Erythroblast (primary cell): ENCODE measurements at regions not wholly inside any gene's neighbourhood (a gene's known extent, or its start where the extent isn't known, plus 50 kb on each side); places are given as distances from the start of the nearest gene placed in this dataset.

Source experiments
- GATA1 ChIP-seq: IDR thresholded peaks from 2 replicates; pipeline ENCODE4 v1.6.1; 2011; ENCODE audit warnings: low read depth, mild to moderate bottlenecking, control low read depth, low read length, moderate library complexity
- POLR2A ChIP-seq: IDR thresholded peaks from 2 replicates; pipeline ENCODE4 v1.6.1; 2011; ENCODE audit warnings: mild to moderate bottlenecking, low read length

DNA sequence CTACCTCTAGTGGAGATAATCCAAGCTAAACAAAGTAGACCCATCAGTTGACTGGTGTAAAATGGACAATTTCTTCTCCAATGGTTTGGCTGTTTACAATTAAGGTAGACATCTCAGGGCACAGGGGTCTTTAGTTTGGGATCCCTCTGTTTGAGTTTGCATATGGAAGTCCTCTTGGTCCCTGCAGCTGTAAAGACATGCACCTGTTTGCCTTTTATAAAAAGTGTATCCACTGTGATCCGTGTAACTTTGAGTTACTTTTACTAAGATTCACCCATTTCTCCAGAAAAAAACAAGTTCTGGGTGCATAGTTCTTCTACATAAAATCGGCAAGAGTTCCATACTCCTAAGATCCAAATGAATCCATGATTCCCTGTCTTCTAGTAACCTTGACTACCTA lies 374.7 kb upstream of the ADAMTS16 start:
- TF ChIP-seq POLR2A: no peak
- TF ChIP-seq GATA1: no peak
